Bronchial epithelial cell (primary cell): ENCODE measurements at regions not wholly inside any gene's neighbourhood (a gene's known extent, or its start where the extent isn't known, plus 50 kb on each side); places are given as distances from the start of the nearest gene placed in this dataset.

Experiments
- DNase-seq: peaks from one replicate; pipeline ENCODE4 v3.0.0-alpha.2; 2010; ENCODE audit warnings: low read depth
- FAIRE-seq: peaks from 2 replicates; lab custom pipeline; 2011; peaks lifted over from hg19 to GRCh38; lab: Jason Lieb, UNC
- H3K27me3 ChIP-seq: 2 replicates; pipeline ENCODE4 v1.5.1; 2011; ENCODE audit warnings: low read length; ENCODE audit not compliant: control insufficient read depth, insufficient read depth
- H3K36me3 ChIP-seq: 2 replicates; pipeline ENCODE4 v1.5.1; 2011; ENCODE audit warnings: low read length; ENCODE audit not compliant: control insufficient read depth, insufficient read depth
- H3K4me3 ChIP-seq: 2 replicates; pipeline ENCODE4 v1.5.1; 2011; ENCODE audit warnings: mild to moderate bottlenecking, low read depth, low read length, control low read depth
- CTCF ChIP-seq: IDR thresholded peaks from 2 replicates; pipeline ENCODE4 v1.5.1; 2011; ENCODE audit warnings: mild to moderate bottlenecking, moderate library complexity, low read length, control low read depth, inconsistent platforms; ENCODE audit not compliant: insufficient read depth, severe bottlenecking

- FAIRE-seq (no peak), DNase-seq (no peak)
- TF ChIP-seq CTCF, result no peak
- Histone ChIP-seq H3K36me3 (no peaks in the 10 kb centered on the region), H3K4me3 (no peak overlapping the region), H3K27me3 (peaks cover 2% of the 10 kb centered on the region)
These were observed 284.5 kb upstream of the TLE3 start for GRCh38 chr15:70382009-70382749.

GRCh38 chr15:70379938-70380883 is 282.5 kb upstream of the TLE3 start:
- Histone ChIP-seq H3K4me3 (no peak overlapping the region), H3K27me3 (peaks cover 2% of the 10 kb centered on the region), H3K36me3 (no peaks in the 10 kb centered on the region)
- DNase-seq (no peak), FAIRE-seq (peak; percentile 32)
- TF ChIP-seq CTCF, result no peak

DNA sequence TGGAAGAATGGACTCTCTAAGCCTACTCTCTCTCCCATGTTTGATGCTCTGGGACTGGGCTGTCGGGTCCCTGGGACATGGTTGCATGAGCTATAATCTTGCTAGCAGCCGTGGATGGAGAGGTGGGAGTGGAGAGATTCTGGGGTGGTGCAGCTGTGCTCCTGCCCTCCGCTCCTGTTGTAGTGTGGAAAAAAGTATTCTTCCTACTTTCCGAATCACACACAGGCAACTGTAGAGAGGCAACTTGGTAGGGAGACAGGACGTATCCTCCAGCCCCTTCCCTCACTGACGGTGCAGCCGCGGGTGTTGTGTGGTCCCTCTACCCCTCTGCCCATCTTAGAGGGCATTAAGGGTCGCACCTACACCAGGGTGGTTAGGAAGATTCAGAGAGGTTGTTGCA is 281.4 kb upstream of the TLE3 start:
- no peaks in the 10 kb centered on the region for H3K36me3 ChIP-seq
- DNase-seq, result no peak
- no peak for TF ChIP-seq CTCF
- no peak overlapping the region for H3K4me3 ChIP-seq
- FAIRE-seq, result peak; percentile 18
- peaks cover 2% of the 10 kb centered on the region for H3K27me3 ChIP-seq

DNA sequence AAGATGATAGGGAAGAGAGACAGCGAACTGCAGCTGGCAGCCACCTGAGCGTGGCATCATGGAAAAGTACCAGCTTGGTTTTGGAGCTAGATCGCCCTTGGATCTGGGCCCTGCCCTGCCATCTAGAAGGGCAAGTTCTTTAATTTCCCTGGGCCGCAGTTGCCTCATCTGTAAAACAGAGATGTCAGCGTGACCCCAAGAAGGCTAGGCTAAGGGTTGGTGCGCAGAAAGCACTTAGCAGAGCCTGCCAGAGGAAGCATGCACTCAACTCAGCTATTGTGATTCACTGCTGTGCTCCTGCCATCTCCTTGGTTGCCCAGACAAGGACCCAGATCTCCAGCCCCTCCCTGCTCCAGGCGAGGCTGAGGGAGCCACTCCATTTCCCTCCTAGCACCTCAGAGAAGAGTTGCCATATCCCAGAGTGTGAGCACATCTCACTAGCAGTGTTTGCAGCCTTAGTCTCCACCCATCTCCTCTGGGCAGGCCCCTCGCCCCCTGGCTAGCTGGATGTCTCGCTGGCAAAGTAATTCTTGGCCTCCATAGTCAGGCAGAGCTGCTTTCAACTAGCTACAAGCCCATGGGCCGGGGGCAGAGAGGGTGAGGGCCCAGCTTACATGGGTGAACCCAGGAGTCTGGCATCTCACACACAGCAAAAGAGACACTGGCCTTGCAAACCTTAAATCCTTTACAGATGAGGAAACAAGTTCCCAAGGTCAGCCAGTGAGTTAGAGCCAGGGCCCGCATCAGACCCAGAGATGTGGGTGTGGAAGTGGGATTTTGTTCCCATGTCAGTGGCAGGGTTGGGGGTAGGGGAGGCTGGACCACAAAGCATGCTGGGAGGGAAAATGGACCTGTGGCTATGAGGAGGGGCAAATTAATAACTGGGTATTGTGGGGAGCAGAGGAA is 280.7 kb upstream of the TLE3 start:
- Histone ChIP-seq H3K4me3 (no peak overlapping the region), H3K36me3 (no peaks in the 10 kb centered on the region), H3K27me3 (peaks cover 2% of the 10 kb centered on the region)
- peak; percentile 32 for FAIRE-seq
- no peak for DNase-seq
- no peak for TF ChIP-seq CTCF

DNA sequence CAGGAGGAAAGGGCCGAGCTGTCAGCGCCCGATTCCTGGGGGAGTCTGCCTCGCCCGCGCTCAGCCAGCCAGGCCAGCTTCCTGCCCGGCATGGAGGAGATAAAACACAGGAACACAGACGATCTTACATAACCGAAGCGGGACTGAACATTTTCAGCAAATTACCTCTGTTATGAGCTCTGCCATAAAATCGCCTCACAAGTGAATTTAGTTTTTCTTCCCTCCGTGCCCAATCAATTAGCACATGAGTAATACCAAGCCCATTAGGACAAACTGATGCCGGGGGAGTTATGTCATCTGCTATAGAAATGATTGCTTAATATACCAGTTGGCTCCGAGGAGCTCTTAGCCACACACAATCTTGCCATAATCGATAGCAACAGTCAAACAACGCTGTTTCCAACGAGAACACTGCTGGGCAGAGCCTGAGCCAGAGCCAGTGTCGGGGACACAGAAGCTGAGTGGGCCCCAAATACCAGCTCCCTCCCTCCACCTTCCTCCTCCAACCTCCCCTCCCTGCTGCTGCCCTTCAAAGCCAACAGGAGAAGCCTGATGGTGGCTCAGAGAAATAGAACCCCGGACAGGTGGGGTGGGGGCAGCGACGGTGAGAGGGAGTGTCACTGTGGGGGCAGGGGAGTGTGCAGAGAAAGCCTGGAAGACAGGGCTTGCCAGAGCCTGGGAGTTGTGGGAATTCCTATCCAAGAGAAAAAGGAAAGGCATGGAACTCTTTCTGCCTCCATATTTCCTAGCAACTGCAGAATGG is 279.4 kb upstream of the TLE3 start:
- TF ChIP-seq CTCF, result no peak
- H3K36me3 ChIP-seq, result no peaks in the 10 kb centered on the region
- no peak overlapping the region for H3K4me3 ChIP-seq
- FAIRE-seq (no peak), DNase-seq (peak; percentile 64)
- peaks cover 2% of the 10 kb centered on the region for H3K27me3 ChIP-seq
